HL-60 (cell line): ENCODE measurements at regions not wholly inside any gene's neighbourhood (a gene's known extent, or its start where the extent isn't known, plus 50 kb on each side); places are given as distances from the start of the nearest gene placed in this dataset.
A peak's percentile ranks its signal among the peaks of the same experiment; 100 is the strongest.

ENCODE experiments used
- DNase-seq, 2 experiments: peaks; one replicate each; pipeline ENCODE4 v3.0.0-alpha.2; 2010 to 2020; ENCODE audit warnings: low read depth in 1 of 2, low spot score in 1 of 2
- H3K27ac ChIP-seq: fragments of 250-450 bp; sonication (Bioruptor Pico); replicated peaks from 2 replicates; pipeline ENCODE4 v1.5.1; 2020; ENCODE audit warnings: mild to moderate bottlenecking, moderate library complexity
- H3K27me3 ChIP-seq: fragments of 250-450 bp; sonication (Bioruptor Pico); 2 replicates; pipeline ENCODE4 v1.5.1; 2021; ENCODE audit warnings: mild to moderate bottlenecking, moderate library complexity; ENCODE audit not compliant: insufficient read depth, poor library complexity, severe bottlenecking
- H3K4me3 ChIP-seq: replicated peaks from 2 replicates; pipeline ENCODE4 v1.5.1; 2011; ENCODE audit warnings: mild to moderate bottlenecking, control low read depth, low read length; ENCODE audit not compliant: insufficient read depth
- GABPA ChIP-seq: IDR thresholded peaks from 2 replicates; pipeline ENCODE4 v1.6.1; 2012; ENCODE audit warnings: low read depth
- POLR2AphosphoS5 ChIP-seq: IDR thresholded peaks from 2 replicates; pipeline ENCODE4 v1.6.1; 2012; ENCODE audit warnings: low read depth
- SPI1 ChIP-seq: IDR thresholded peaks from 2 replicates; pipeline ENCODE4 v1.6.1; 2012; ENCODE audit warnings: low read depth, mild to moderate bottlenecking, borderline replicate concordance
- TF ChIP-seq, protein P1 (sequence below): IDR thresholded peaks from one replicate; pipeline ENCODE4 v1.5.1; 2011; ENCODE audit warnings: low read length, control low read depth, inconsistent platforms; ENCODE audit not compliant: insufficient read depth
- TF ChIP-seq, protein P2 (sequence below): IDR thresholded peaks from 2 replicates; pipeline ENCODE4 v1.6.1; 2012; ENCODE audit warnings: low read depth; ENCODE audit not compliant: insufficient replicate concordance

DNA sequence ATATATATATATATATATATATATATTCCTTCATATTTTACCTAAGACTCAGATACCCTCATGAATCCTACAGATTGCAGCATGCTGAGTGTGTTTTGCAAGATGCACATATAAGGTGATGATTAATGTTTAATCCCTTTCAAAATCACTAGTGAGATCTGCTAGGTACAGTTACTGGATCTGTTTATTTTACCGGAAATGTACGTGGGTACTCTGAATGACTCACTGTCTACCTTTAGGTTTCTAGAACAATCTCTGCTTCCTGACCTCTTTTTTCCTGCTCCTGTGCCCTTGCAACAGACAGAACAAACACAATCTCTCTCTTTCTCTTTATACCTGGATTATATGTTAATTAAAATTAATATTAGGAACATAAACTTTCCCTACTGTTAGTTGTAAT, 379.6 kb downstream of the FAM133A start:
- TF ChIP-seq POLR2AphosphoS5, result no peak
- DNase-seq, result no peak
- no peaks in the 10 kb centered on the region for H3K27me3 ChIP-seq
- no peak overlapping the region for H3K27ac ChIP-seq
- H3K4me3 ChIP-seq, result no peak overlapping the region

DNA sequence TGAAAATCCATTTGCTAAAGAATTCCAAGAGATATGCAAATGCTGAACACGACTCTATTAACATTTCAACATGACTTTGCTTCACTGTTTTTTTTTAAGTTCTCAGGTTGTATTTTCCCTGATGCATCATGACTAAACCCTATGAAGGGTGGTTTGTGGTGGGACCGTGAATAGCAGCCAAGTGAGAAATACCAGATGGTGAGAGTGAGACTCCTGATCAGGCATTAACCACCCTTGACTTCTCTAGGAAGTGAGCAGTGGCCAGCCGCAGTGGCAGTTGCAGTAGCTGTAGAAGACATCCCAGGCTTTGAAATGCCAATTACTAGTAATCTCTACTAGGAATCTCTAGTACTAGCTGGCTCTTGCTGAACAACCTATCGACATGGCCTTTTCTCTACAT, 383.4 kb downstream of the FAM133A start:
- H3K27ac ChIP-seq, result no peak overlapping the region
- H3K4me3 ChIP-seq, result no peak overlapping the region
- TF ChIP-seq POLR2AphosphoS5, result no peak
- no peak for DNase-seq
- H3K27me3 ChIP-seq, result no peaks in the 10 kb centered on the region

DNA sequence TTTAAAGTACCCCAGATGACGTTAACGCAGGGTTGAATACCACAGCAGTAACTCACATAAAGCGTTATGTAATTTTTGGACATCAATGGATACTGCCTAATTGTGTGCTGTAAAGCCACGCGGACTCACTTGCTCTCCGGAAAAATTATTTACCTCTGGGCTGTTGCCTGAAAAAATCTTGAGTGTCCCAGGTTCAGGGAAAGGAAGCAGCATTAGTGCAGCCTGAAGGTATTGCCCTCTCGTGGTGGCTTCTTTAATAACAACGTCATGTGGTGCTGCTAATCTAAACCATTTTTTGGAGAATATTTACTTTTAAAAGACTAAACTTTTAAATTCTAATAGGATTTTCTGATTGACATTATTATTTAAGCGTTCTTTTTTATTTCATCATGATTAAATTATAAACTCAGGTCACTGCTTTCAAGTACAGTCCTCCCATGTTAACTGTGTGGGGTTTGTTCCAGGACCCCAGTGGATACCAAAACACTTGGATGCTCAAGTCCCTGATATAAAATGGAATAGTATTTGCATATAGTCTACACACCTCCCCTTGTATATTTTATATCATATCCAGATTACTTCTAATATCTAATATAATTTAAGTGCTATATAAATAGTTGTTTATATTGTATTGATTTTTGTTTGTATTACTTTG, 384.8 kb downstream of the FAM133A start:
- no peaks in the 10 kb centered on the region for H3K27me3 ChIP-seq
- peak in 1 of 2 experiments; percentile 13 for DNase-seq
- H3K27ac ChIP-seq, result no peak overlapping the region
- TF ChIP-seq POLR2AphosphoS5, result no peak
- TF ChIP-seq, protein P1, sequence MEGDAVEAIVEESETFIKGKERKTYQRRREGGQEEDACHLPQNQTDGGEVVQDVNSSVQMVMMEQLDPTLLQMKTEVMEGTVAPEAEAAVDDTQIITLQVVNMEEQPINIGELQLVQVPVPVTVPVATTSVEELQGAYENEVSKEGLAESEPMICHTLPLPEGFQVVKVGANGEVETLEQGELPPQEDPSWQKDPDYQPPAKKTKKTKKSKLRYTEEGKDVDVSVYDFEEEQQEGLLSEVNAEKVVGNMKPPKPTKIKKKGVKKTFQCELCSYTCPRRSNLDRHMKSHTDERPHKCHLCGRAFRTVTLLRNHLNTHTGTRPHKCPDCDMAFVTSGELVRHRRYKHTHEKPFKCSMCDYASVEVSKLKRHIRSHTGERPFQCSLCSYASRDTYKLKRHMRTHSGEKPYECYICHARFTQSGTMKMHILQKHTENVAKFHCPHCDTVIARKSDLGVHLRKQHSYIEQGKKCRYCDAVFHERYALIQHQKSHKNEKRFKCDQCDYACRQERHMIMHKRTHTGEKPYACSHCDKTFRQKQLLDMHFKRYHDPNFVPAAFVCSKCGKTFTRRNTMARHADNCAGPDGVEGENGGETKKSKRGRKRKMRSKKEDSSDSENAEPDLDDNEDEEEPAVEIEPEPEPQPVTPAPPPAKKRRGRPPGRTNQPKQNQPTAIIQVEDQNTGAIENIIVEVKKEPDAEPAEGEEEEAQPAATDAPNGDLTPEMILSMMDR, result no peak
- H3K4me3 ChIP-seq, result no peak overlapping the region

DNA sequence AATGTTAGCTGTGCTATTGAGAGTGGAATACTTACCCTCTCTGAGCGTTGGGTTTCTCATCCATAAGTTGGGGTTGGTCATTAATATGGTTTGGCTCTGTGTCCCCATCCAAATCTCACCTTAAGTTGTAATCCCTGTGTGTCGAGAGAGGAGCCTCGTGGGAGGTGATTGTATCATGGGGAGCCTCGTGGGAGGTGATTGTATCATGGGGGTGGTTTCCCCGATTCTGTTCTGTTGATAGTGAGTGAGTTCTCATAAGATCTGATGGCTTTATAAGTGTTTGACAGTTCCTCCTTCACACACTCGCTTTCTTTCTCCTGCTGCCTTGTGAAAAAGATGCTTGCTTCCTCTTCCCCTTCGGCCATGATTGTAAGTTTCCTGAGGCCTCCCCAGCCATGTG, 391.1 kb downstream of the FAM133A start:
- Histone ChIP-seq H3K27me3 (no peaks in the 10 kb centered on the region), H3K27ac (no peak overlapping the region), H3K4me3 (no peak overlapping the region)
- TF ChIP-seq, protein P2, sequence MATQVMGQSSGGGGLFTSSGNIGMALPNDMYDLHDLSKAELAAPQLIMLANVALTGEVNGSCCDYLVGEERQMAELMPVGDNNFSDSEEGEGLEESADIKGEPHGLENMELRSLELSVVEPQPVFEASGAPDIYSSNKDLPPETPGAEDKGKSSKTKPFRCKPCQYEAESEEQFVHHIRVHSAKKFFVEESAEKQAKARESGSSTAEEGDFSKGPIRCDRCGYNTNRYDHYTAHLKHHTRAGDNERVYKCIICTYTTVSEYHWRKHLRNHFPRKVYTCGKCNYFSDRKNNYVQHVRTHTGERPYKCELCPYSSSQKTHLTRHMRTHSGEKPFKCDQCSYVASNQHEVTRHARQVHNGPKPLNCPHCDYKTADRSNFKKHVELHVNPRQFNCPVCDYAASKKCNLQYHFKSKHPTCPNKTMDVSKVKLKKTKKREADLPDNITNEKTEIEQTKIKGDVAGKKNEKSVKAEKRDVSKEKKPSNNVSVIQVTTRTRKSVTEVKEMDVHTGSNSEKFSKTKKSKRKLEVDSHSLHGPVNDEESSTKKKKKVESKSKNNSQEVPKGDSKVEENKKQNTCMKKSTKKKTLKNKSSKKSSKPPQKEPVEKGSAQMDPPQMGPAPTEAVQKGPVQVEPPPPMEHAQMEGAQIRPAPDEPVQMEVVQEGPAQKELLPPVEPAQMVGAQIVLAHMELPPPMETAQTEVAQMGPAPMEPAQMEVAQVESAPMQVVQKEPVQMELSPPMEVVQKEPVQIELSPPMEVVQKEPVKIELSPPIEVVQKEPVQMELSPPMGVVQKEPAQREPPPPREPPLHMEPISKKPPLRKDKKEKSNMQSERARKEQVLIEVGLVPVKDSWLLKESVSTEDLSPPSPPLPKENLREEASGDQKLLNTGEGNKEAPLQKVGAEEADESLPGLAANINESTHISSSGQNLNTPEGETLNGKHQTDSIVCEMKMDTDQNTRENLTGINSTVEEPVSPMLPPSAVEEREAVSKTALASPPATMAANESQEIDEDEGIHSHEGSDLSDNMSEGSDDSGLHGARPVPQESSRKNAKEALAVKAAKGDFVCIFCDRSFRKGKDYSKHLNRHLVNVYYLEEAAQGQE, result no peak
- TF ChIP-seq GABPA (no peak), POLR2AphosphoS5 (no peak), SPI1 (no peak)
- TF ChIP-seq, protein P1, result no peak
- DNase-seq, result no peak

DNA sequence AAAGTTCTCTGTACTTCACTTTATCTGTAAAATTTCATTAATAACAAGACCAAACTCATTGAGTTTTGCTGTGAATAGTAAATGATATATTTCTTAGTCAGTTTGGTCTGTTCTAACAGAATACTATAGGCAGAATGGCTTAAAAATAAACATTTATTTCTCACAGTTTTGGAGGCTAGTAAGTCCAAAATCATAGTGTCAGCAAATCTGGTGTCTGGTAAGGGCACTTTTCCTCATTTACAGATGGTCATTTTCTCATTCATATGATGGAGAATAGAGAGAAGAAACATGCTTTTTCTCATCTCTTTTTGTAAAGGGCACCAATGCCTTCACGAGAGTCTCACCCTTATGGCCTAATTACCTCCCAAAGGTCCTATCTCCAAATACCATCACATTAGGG, 415.1 kb downstream of the FAM133A start:
- TF ChIP-seq POLR2AphosphoS5 (no peak), GABPA (no peak), SPI1 (no peak)
- TF ChIP-seq, protein P1, result no peak
- TF ChIP-seq, protein P2, result no peak
- H3K27ac ChIP-seq, result no peak overlapping the region
- no peak for DNase-seq
- H3K4me3 ChIP-seq, result no peak overlapping the region
- H3K27me3 ChIP-seq, result no peaks in the 10 kb centered on the region
